H1 (cell line): ENCODE measurements at regions not wholly inside any gene's neighbourhood (a gene's known extent, or its start where the extent isn't known, plus 50 kb on each side); places are given as distances from the start of the nearest gene placed in this dataset.

Experiments
- CTCF ChIA-PET: fragments of 300-600 bp; sonication (Branson Sonifier 250); formaldehyde crosslinking; loops from one replicate; lab custom pipeline; 2021; ENCODE audit not compliant: partially characterized antibody; lab: Charles Lee
- POLR2A ChIA-PET: fragments of 300-600 bp; sonication (Branson Sonifier 250); formaldehyde crosslinking; loops from one replicate; lab custom pipeline; 2021; ENCODE audit warnings: inconsistent platforms; ENCODE audit not compliant: partially characterized antibody; lab: Charles Lee
- DNase-seq, 2 experiments: peaks; one replicate each; pipeline versions ENCODE4 v3.0.0 to v3.0.0-alpha.2; 2010 to 2022; ENCODE audit warnings: low spot score in 2 of 2, low read depth in 1 of 2, mixed read lengths in 1 of 2
- FAIRE-seq: peaks from 2 replicates; lab custom pipeline; 2011; peaks lifted over from hg19 to GRCh38; lab: Jason Lieb, UNC
- H2AFZ ChIP-seq: 2 replicates; pipeline ENCODE4 v1.8.1; 2012; ENCODE audit warnings: low read length, inconsistent platforms
- H2AK5ac ChIP-seq: 2 replicates; pipeline ENCODE4 v1.6.1; 2013; ENCODE audit warnings: low read depth, low read length
- H2BK120ac ChIP-seq: replicated peaks from 2 replicates; pipeline ENCODE3; 2013; ENCODE audit warnings: low read depth, low read length, inconsistent platforms
- H2BK12ac ChIP-seq: 2 replicates; pipeline ENCODE4 v1.6.1; 2013; ENCODE audit warnings: low read depth, low read length
- H2BK15ac ChIP-seq: 2 replicates; pipeline ENCODE4 v1.6.1; 2013; ENCODE audit warnings: low read length
- H2BK20ac ChIP-seq: 2 replicates; pipeline ENCODE4 v1.6.1; 2013; ENCODE audit warnings: low read length
- H2BK5ac ChIP-seq: 2 replicates; pipeline ENCODE4 v1.6.1; 2013; ENCODE audit warnings: low read depth, low read length
- H3K14ac ChIP-seq: 2 replicates; pipeline ENCODE4 v1.6.1; 2013; ENCODE audit warnings: inconsistent platforms; ENCODE audit not compliant: insufficient read length
- H3K18ac ChIP-seq: 2 replicates; pipeline ENCODE4 v1.6.1; 2013; ENCODE audit warnings: low read length; ENCODE audit errors: extremely low read depth
- H3K23ac ChIP-seq: 2 replicates; pipeline ENCODE4 v1.6.1; 2013; ENCODE audit warnings: inconsistent platforms; ENCODE audit not compliant: insufficient read length
- H3K23me2 ChIP-seq: 2 replicates; pipeline ENCODE4 v1.6.1; 2013; ENCODE audit warnings: low read depth, low read length
- H3K27ac ChIP-seq: 2 replicates; pipeline ENCODE4 v1.6.1; 2011; ENCODE audit warnings: low read depth, low read length, inconsistent platforms
- H3K27me3 ChIP-seq, 4 experiments: replicated peaks in 1 of 4; 1 replicate in 1 of 4; 2 replicates in 3 of 4; pipeline versions ENCODE4 v1.6.1 to v1.8.1; 2011 to 2013; ENCODE audit warnings: low read length in 3 of 4, mild to moderate bottlenecking in 3 of 4, inconsistent platforms in 2 of 4, mixed read lengths in 2 of 4, moderate library complexity in 1 of 4; ENCODE audit not compliant: control insufficient read depth in 3 of 4, insufficient read depth in 3 of 4; ENCODE audit errors: extremely low read depth in 1 of 4
- H3K36me3 ChIP-seq, 4 experiments: 2 replicates each; pipeline versions ENCODE4 v1.6.1 to v1.8.1; 2011 to 2013; ENCODE audit warnings: mild to moderate bottlenecking in 4 of 4, low read length in 3 of 4, moderate library complexity in 2 of 4, control low read depth in 1 of 4, inconsistent platforms in 1 of 4; ENCODE audit not compliant: insufficient read depth in 4 of 4, control insufficient read depth in 2 of 4
- H3K4ac ChIP-seq: replicated peaks from 2 replicates; pipeline ENCODE3; 2013; ENCODE audit warnings: low read length, low read depth, mixed read lengths, inconsistent platforms; ENCODE audit not compliant: insufficient read length
- H3K4me1 ChIP-seq, 4 experiments: replicated peaks in 1 of 4; 1 replicate in 1 of 4; 2 replicates in 3 of 4; pipeline versions ENCODE4 v1.6.1 to v1.8.1; 2011 to 2013; ENCODE audit warnings: low read length in 3 of 4, inconsistent platforms in 2 of 4, mixed read lengths in 1 of 4; ENCODE audit not compliant: insufficient read depth in 4 of 4, control insufficient read depth in 3 of 4
- H3K4me2 ChIP-seq, 2 experiments: 2 replicates each; pipeline versions ENCODE4 v1.6.1 to v1.8.1; 2011 to 2013; ENCODE audit warnings: low read depth in 2 of 2, low read length in 2 of 2, control low read depth in 1 of 2, inconsistent platforms in 1 of 2, mild to moderate bottlenecking in 1 of 2; ENCODE audit not compliant: insufficient read depth in 1 of 2
- H3K4me3 ChIP-seq, 4 experiments: fragments of 200-600, 300-600 bp in 1 of 4; sonication (generic), shearing (Covaris generic), sonication (Bioruptor Twin) in 1 of 4; 2 replicates each; pipeline versions ENCODE4 v1.5.1 to v1.8.1; 2011 to 2016; ENCODE audit warnings: low read length in 4 of 4, low read depth in 3 of 4, control low read depth in 2 of 4, inconsistent platforms in 2 of 4, mild to moderate bottlenecking in 2 of 4, mixed read lengths in 1 of 4, moderate library complexity in 1 of 4; ENCODE audit not compliant: insufficient read depth in 2 of 4; ENCODE audit errors: extremely low read depth in 1 of 4
- H3K56ac ChIP-seq: replicated peaks from 2 replicates; pipeline ENCODE3; 2013; ENCODE audit warnings: low read depth, mild to moderate bottlenecking, mixed read lengths, low read length, inconsistent platforms; ENCODE audit not compliant: insufficient read length
- H3K79me1 ChIP-seq: 2 replicates; pipeline ENCODE4 v1.6.1; 2013; ENCODE audit warnings: low read depth, low read length, control low read depth
- H3K79me2 ChIP-seq, 2 experiments: 2 replicates each; pipeline versions ENCODE4 v1.6.1 to v1.8.1; 2012 to 2013; ENCODE audit warnings: low read length in 2 of 2, mild to moderate bottlenecking in 2 of 2, inconsistent platforms in 1 of 2; ENCODE audit not compliant: insufficient read depth in 2 of 2, control insufficient read depth in 1 of 2
- H3K9ac ChIP-seq, 4 experiments: replicated peaks in 1 of 4; 1 replicate in 1 of 4; 2 replicates in 3 of 4; pipeline versions ENCODE4 v1.6.1 to v1.8.1; 2011 to 2013; ENCODE audit warnings: low read depth in 3 of 4, low read length in 3 of 4, control low read depth in 2 of 4, mild to moderate bottlenecking in 2 of 4, moderate library complexity in 2 of 4, inconsistent platforms in 1 of 4; ENCODE audit errors: extremely low read depth in 1 of 4
- H3K9me3 ChIP-seq, 2 experiments: 2 replicates each; pipeline versions ENCODE4 v1.6.1 to v1.8.1; 2012 to 2013; ENCODE audit warnings: mild to moderate bottlenecking in 2 of 2, moderate library complexity in 2 of 2, control low read depth in 1 of 2, inconsistent platforms in 1 of 2, low read depth in 1 of 2, low read length in 1 of 2, mixed read lengths in 1 of 2; ENCODE audit not compliant: insufficient read depth in 2 of 2
- H4K20me1 ChIP-seq, 2 experiments: replicated peaks in 1 of 2; 2 replicates each; pipeline versions ENCODE3 to v1.8.1; 2011 to 2013; ENCODE audit warnings: inconsistent platforms in 2 of 2, low read length in 2 of 2, mild to moderate bottlenecking in 1 of 2; ENCODE audit not compliant: insufficient read depth in 2 of 2, control insufficient read depth in 1 of 2
- H4K5ac ChIP-seq: 2 replicates; pipeline ENCODE4 v1.6.1; 2013; ENCODE audit warnings: low read length, low read depth, mixed read lengths, inconsistent platforms; ENCODE audit not compliant: insufficient read length
- H4K8ac ChIP-seq: 2 replicates; pipeline ENCODE4 v1.8.0; 2013; ENCODE audit warnings: mild to moderate bottlenecking, moderate library complexity, low read length, inconsistent platforms; ENCODE audit not compliant: insufficient read depth; ENCODE audit errors: extremely low read depth
- H4K91ac ChIP-seq: replicated peaks from 2 replicates; pipeline ENCODE3; 2013; ENCODE audit warnings: low read length, mixed read lengths, inconsistent platforms; ENCODE audit not compliant: insufficient read length
- ASH2L ChIP-seq: fragments of 200-600, 300-600 bp; sonication (generic); IDR thresholded peaks from one replicate; pipeline ENCODE4 v1.7.1; 2017; ENCODE audit warnings: low read length
- CEBPB ChIP-seq: IDR thresholded peaks from 2 replicates; pipeline ENCODE4 v1.6.1; 2012; ENCODE audit warnings: low read depth, low read length
- EP300 ChIP-seq, 2 experiments: IDR thresholded peaks; 1 replicate in 1 of 2; 2 replicates in 1 of 2; pipeline ENCODE4 v1.6.1; 2011 to 2012; ENCODE audit warnings: low read depth in 2 of 2, low read length in 2 of 2, mild to moderate bottlenecking in 2 of 2, borderline replicate concordance in 1 of 2, inconsistent platforms in 1 of 2, moderate library complexity in 1 of 2
- HDAC6 ChIP-seq: IDR thresholded peaks from one replicate; pipeline ENCODE4 v1.7.1; 2012; ENCODE audit warnings: low read depth, mild to moderate bottlenecking, inconsistent platforms, low read length, moderate library complexity
- NANOG ChIP-seq: IDR thresholded peaks from 2 replicates; pipeline ENCODE4 v1.6.1; 2011; ENCODE audit warnings: low read length, low read depth, mild to moderate bottlenecking, inconsistent platforms; ENCODE audit not compliant: insufficient read depth, poor library complexity, severe bottlenecking
- NRF1 ChIP-seq: IDR thresholded peaks from 2 replicates; pipeline ENCODE4 v1.6.1; 2011; ENCODE audit warnings: mild to moderate bottlenecking, low read depth, low read length, improper control_type of control experiment
- RAD21 ChIP-seq, 2 experiments: IDR thresholded peaks in 1 of 2; conservative IDR thresholded peaks in 1 of 2; 2 replicates each; pipeline ENCODE4 v1.6.1; 2011; ENCODE audit warnings: low read depth in 2 of 2, low read length in 2 of 2, improper control_type of control experiment in 1 of 2, inconsistent platforms in 1 of 2, mild to moderate bottlenecking in 1 of 2, moderate library complexity in 1 of 2
- SIRT6 ChIP-seq: IDR thresholded peaks from one replicate; pipeline ENCODE4 v1.7.1; 2012; ENCODE audit warnings: low read length, inconsistent platforms
- SRF ChIP-seq: IDR thresholded peaks from 2 replicates; pipeline ENCODE4 v1.6.1; 2011; ENCODE audit warnings: mild to moderate bottlenecking, low read depth, low read length, moderate library complexity
- TAF1 ChIP-seq: IDR thresholded peaks from 2 replicates; pipeline ENCODE4 v1.6.1; 2011; ENCODE audit warnings: mild to moderate bottlenecking, low read depth, low read length
- TEAD4 ChIP-seq: IDR thresholded peaks from 2 replicates; pipeline ENCODE4 v1.6.1; 2012; ENCODE audit warnings: low read depth, low read length, inconsistent platforms, mixed read lengths
- USF2 ChIP-seq: IDR thresholded peaks from 2 replicates; pipeline ENCODE4 v1.6.1; 2011; ENCODE audit warnings: low read length, improper control_type of control experiment
- YY1 ChIP-seq: IDR thresholded peaks from 2 replicates; pipeline ENCODE4 v1.6.1; 2011; ENCODE audit warnings: low read depth, mild to moderate bottlenecking, low read length
- WGBS, 2 experiments: shearing (Covaris generic) in 1 of 2; methylation state at CpG; one replicate each; pipeline versions ENCODE4 v1.1.6 to v1.1.7; 2013 to 2015; ENCODE audit warnings: low lambda C conversion rate in 2 of 2, mixed read lengths in 2 of 2, inconsistent platforms in 1 of 2, low coverage in 1 of 2, missing lambda C conversion rate in 1 of 2; ENCODE audit not compliant: insufficient replicate concordance in 2 of 2, insufficient coverage in 1 of 2, insufficient read length in 1 of 2; ENCODE audit errors: extremely low coverage in 1 of 2, missing lambda C conversion rate in 1 of 2; 5-methylcytosine and 5-hydroxymethylcytosine counted together

GRCh38 chr7:159246702-159247480 lies 102.2 kb upstream of the VIPR2 start:
- WGBS, 2 experiments = 32% methylated on average over 2 of the region's 2 CpGs; no CpG with 5 or more reads in 1 of the 2 experiments
- ChIA-PET CTCF (no interaction called here), POLR2A (no interaction called here)
- no peak overlapping the region for H4K91ac ChIP-seq
- H3K9me3 ChIP-seq = peaks cover 37 to 40% of the 10 kb centered on the region in 2 experiments
- H3K18ac ChIP-seq = no peak overlapping the region
- H3K79me2 ChIP-seq = no peaks in the 10 kb centered on the region
- no peak overlapping the region for H3K4ac ChIP-seq
- no peak overlapping the region for H3K9ac ChIP-seq
- no peak overlapping the region for H2BK15ac ChIP-seq
- FAIRE-seq (no peak), DNase-seq (no peak)
- H3K4me2 ChIP-seq = no peak overlapping the region
- no peak overlapping the region for H3K23ac ChIP-seq
- H3K23me2 ChIP-seq = no peaks in the 10 kb centered on the region
- H4K8ac ChIP-seq = no peak overlapping the region
- H2BK5ac ChIP-seq = no peak overlapping the region
- no peak overlapping the region for H2AFZ ChIP-seq
- no peak overlapping the region for H3K14ac ChIP-seq
- H3K36me3 ChIP-seq = no peaks in the 10 kb centered on the region
- H3K27me3 ChIP-seq = no peaks in the 10 kb centered on the region
- no peak overlapping the region for H3K4me3 ChIP-seq
- H2BK120ac ChIP-seq = no peak overlapping the region
- H4K20me1 ChIP-seq = no peaks in the 10 kb centered on the region
- H3K4me1 ChIP-seq = no peaks in the 10 kb centered on the region
- no peak overlapping the region for H3K27ac ChIP-seq
- no peak overlapping the region for H2AK5ac ChIP-seq
- no peak overlapping the region for H4K5ac ChIP-seq
- H2BK12ac ChIP-seq = no peak overlapping the region
- H2BK20ac ChIP-seq = no peak overlapping the region
- no peak overlapping the region for H3K56ac ChIP-seq
- H3K79me1 ChIP-seq = no peaks in the 10 kb centered on the region
- TF ChIP-seq ASH2L (no peak), SIRT6 (no peak), RAD21 (IDR thresholded peaks at IDR 0.05 in 1 of 2, conservative IDR thresholded peaks at IDR 0.05 in 1 of 2; ENCODE audit: low read depth in 2 of 2, low read length in 2 of 2) (no peak), YY1 (no peak), NANOG (no peak), EP300 (IDR thresholded peaks at IDR 0.05; ENCODE audit: borderline replicate concordance in 1 of 2, low read depth in 2 of 2, low read length in 2 of 2) (no peak), NRF1 (no peak), USF2 (no peak), SRF (no peak), TAF1 (no peak), TEAD4 (no peak), HDAC6 (no peak), CEBPB (no peak)
